ENCODE measurements at regions not wholly inside any gene's neighbourhood (a gene's known extent, or its start where the extent isn't known, plus 50 kb on each side); places are given as distances from the start of the nearest gene placed in this dataset.

GRCh38 chr5:169408731-169409130 lies 107.8 kb upstream of the SLIT3 start:
- H3K4ac ChIP-seq (ENCODE audit: low read depth, low read length), result no peak overlapping the region
- no peak overlapping the region for H3K23ac ChIP-seq (ENCODE audit: low read length)
- no peak overlapping the region for H2BK120ac ChIP-seq (ENCODE audit: insufficient read depth, low read length, poor library complexity)
- H3K36me3 ChIP-seq (ENCODE audit: control insufficient read depth in 1 of 2, insufficient read depth in 2 of 2, low read length in 2 of 2), result no peaks in the 10 kb centered on the region
- no peak overlapping the region for H4K12ac ChIP-seq (ENCODE audit: low read depth, low read length)
- no peak for DNase-seq
- H3K79me2 ChIP-seq (ENCODE audit: control insufficient read depth, insufficient read depth, low read length, poor library complexity), result no peaks in the 10 kb centered on the region
- H2BK5ac ChIP-seq (ENCODE audit: low read depth, low read length, poor library complexity), result no peak overlapping the region
- no peak overlapping the region for H2AFZ ChIP-seq (ENCODE audit: insufficient read depth, low read length, poor library complexity)
- H3K27me3 ChIP-seq (ENCODE audit: insufficient read depth, low read length), result no peaks in the 10 kb centered on the region
- H3K4me3 ChIP-seq (ENCODE audit: low read depth, low read length), result no peak overlapping the region
- H3K4me1 ChIP-seq (ENCODE audit: control insufficient read depth in 1 of 2, insufficient read depth in 2 of 2, low read length in 2 of 2), result no peaks in the 10 kb centered on the region
- H3K27ac ChIP-seq (ENCODE audit: low read depth, low read length), result no peak overlapping the region
- H3K79me1 ChIP-seq (ENCODE audit: low read length), result no peaks in the 10 kb centered on the region
- H3K9ac ChIP-seq (ENCODE audit: low read length), result no peak overlapping the region
- H4K91ac ChIP-seq (ENCODE audit: low read depth, low read length), result no peak overlapping the region
- H3K14ac ChIP-seq (ENCODE audit: low read length), result no peak overlapping the region
- H4K8ac ChIP-seq (ENCODE audit: low read depth, low read length), result no peak overlapping the region
- no peak overlapping the region for H2BK12ac ChIP-seq (ENCODE audit: low read length)
- WGBS (ENCODE audit: extremely low coverage, insufficient coverage, insufficient read length), result no CpG with 5 or more reads among the region's 1 CpG
- no peak overlapping the region for H2AK5ac ChIP-seq (ENCODE audit: low read length)
- H3K4me2 ChIP-seq (ENCODE audit: low read length), result no peak overlapping the region
- no peak overlapping the region for H3K18ac ChIP-seq (ENCODE audit: low read length)
- H3K9me3 ChIP-seq (ENCODE audit: insufficient read depth, low read depth, low read length), result no peaks in the 10 kb centered on the region

- Histone ChIP-seq H3K9ac (ENCODE audit: low read length) (no peak overlapping the region), H4K8ac (ENCODE audit: low read depth, low read length) (no peak overlapping the region), H3K79me1 (ENCODE audit: low read length) (no peaks in the 10 kb centered on the region), H3K14ac (ENCODE audit: low read length) (no peak overlapping the region), H3K23ac (ENCODE audit: low read length) (no peak overlapping the region), H2BK12ac (ENCODE audit: low read length) (no peak overlapping the region), H3K4me1 (ENCODE audit: control insufficient read depth in 1 of 2, insufficient read depth in 2 of 2, low read length in 2 of 2) (no peaks in the 10 kb centered on the region), H4K12ac (ENCODE audit: low read depth, low read length) (no peak overlapping the region), H3K4me3 (ENCODE audit: low read depth, low read length) (no peak overlapping the region), H3K4ac (ENCODE audit: low read depth, low read length) (no peak overlapping the region), H3K4me2 (ENCODE audit: low read length) (no peak overlapping the region), H3K9me3 (ENCODE audit: insufficient read depth, low read depth, low read length) (no peaks in the 10 kb centered on the region), H3K79me2 (ENCODE audit: control insufficient read depth, insufficient read depth, low read length, poor library complexity) (no peaks in the 10 kb centered on the region), H3K36me3 (ENCODE audit: control insufficient read depth in 1 of 2, insufficient read depth in 2 of 2, low read length in 2 of 2) (no peaks in the 10 kb centered on the region), H3K27ac (ENCODE audit: low read depth, low read length) (no peak overlapping the region), H2AK5ac (ENCODE audit: low read length) (no peak overlapping the region), H4K91ac (ENCODE audit: low read depth, low read length) (no peak overlapping the region), H3K18ac (ENCODE audit: low read length) (no peak overlapping the region), H3K27me3 (ENCODE audit: insufficient read depth, low read length) (no peaks in the 10 kb centered on the region), H2BK5ac (ENCODE audit: low read depth, low read length, poor library complexity) (no peak overlapping the region), H2BK120ac (ENCODE audit: insufficient read depth, low read length, poor library complexity) (no peak overlapping the region), H2AFZ (ENCODE audit: insufficient read depth, low read length, poor library complexity) (no peak overlapping the region)
- DNase-seq, result no peak
- no CpG with 5 or more reads among the region's 4 CpGs for whole genome bisulfite sequencing (ENCODE audit: extremely low coverage, insufficient coverage, insufficient read length)
These were observed 107.2 kb upstream of the SLIT3 start for GRCh38 chr5:169408171-169408570.

- no peak overlapping the region for H4K91ac ChIP-seq (ENCODE audit: low read depth, low read length)
- no peak overlapping the region for H3K4me2 ChIP-seq (ENCODE audit: low read length)
- no peak for DNase-seq
- no peak overlapping the region for H3K4me3 ChIP-seq (ENCODE audit: low read depth, low read length)
- no peak overlapping the region for H3K23ac ChIP-seq (ENCODE audit: low read length)
- no peak overlapping the region for H2BK5ac ChIP-seq (ENCODE audit: low read depth, low read length, poor library complexity)
- H3K27me3 ChIP-seq (ENCODE audit: insufficient read depth, low read length), result no peaks in the 10 kb centered on the region
- H2BK120ac ChIP-seq (ENCODE audit: insufficient read depth, low read length, poor library complexity), result no peak overlapping the region
- WGBS (ENCODE audit: extremely low coverage, insufficient coverage, insufficient read length), result no CpG with 5 or more reads among the region's 3 CpGs
- H3K9ac ChIP-seq (ENCODE audit: low read length), result no peak overlapping the region
- H3K18ac ChIP-seq (ENCODE audit: low read length), result no peak overlapping the region
- H3K4me1 ChIP-seq (ENCODE audit: control insufficient read depth in 1 of 2, insufficient read depth in 2 of 2, low read length in 2 of 2), result no peaks in the 10 kb centered on the region
- H3K79me2 ChIP-seq (ENCODE audit: control insufficient read depth, insufficient read depth, low read length, poor library complexity), result no peaks in the 10 kb centered on the region
- no peaks in the 10 kb centered on the region for H3K36me3 ChIP-seq (ENCODE audit: control insufficient read depth in 1 of 2, insufficient read depth in 2 of 2, low read length in 2 of 2)
- no peak overlapping the region for H3K27ac ChIP-seq (ENCODE audit: low read depth, low read length)
- no peak overlapping the region for H4K8ac ChIP-seq (ENCODE audit: low read depth, low read length)
- H3K9me3 ChIP-seq (ENCODE audit: insufficient read depth, low read depth, low read length), result no peaks in the 10 kb centered on the region
- no peak overlapping the region for H2AK5ac ChIP-seq (ENCODE audit: low read length)
- no peak overlapping the region for H2AFZ ChIP-seq (ENCODE audit: insufficient read depth, low read length, poor library complexity)
- H3K79me1 ChIP-seq (ENCODE audit: low read length), result no peaks in the 10 kb centered on the region
- no peak overlapping the region for H2BK12ac ChIP-seq (ENCODE audit: low read length)
- no peak overlapping the region for H3K4ac ChIP-seq (ENCODE audit: low read depth, low read length)
- H3K14ac ChIP-seq (ENCODE audit: low read length), result no peak overlapping the region
- H4K12ac ChIP-seq (ENCODE audit: low read depth, low read length), result no peak overlapping the region
These were observed 103.3 kb upstream of the SLIT3 start for GRCh38 chr5:169404223-169404622.

GRCh38 chr5:169398515-169398914 lies 97.6 kb upstream of the SLIT3 start:
- no peak overlapping the region for H2BK120ac ChIP-seq (ENCODE audit: insufficient read depth, low read length, poor library complexity)
- H3K79me2 ChIP-seq (ENCODE audit: control insufficient read depth, insufficient read depth, low read length, poor library complexity), result no peaks in the 10 kb centered on the region
- H3K27me3 ChIP-seq (ENCODE audit: insufficient read depth, low read length), result no peaks in the 10 kb centered on the region
- H3K18ac ChIP-seq (ENCODE audit: low read length), result no peak overlapping the region
- H3K14ac ChIP-seq (ENCODE audit: low read length), result no peak overlapping the region
- H4K91ac ChIP-seq (ENCODE audit: low read depth, low read length), result no peak overlapping the region
- H3K9ac ChIP-seq (ENCODE audit: low read length), result no peak overlapping the region
- H2AFZ ChIP-seq (ENCODE audit: insufficient read depth, low read length, poor library complexity), result no peak overlapping the region
- H3K36me3 ChIP-seq (ENCODE audit: control insufficient read depth in 1 of 2, insufficient read depth in 2 of 2, low read length in 2 of 2), result no peaks in the 10 kb centered on the region
- H3K9me3 ChIP-seq (ENCODE audit: insufficient read depth, low read depth, low read length), result no peaks in the 10 kb centered on the region
- no peaks in the 10 kb centered on the region for H3K4me1 ChIP-seq (ENCODE audit: control insufficient read depth in 1 of 2, insufficient read depth in 2 of 2, low read length in 2 of 2)
- no peak overlapping the region for H3K23ac ChIP-seq (ENCODE audit: low read length)
- no peak overlapping the region for H3K4me3 ChIP-seq (ENCODE audit: low read depth, low read length)
- H3K27ac ChIP-seq (ENCODE audit: low read depth, low read length), result no peak overlapping the region
- H3K79me1 ChIP-seq (ENCODE audit: low read length), result no peaks in the 10 kb centered on the region
- H3K4me2 ChIP-seq (ENCODE audit: low read length), result no peak overlapping the region
- DNase-seq, result no peak
- no peak overlapping the region for H2AK5ac ChIP-seq (ENCODE audit: low read length)
- no peak overlapping the region for H2BK12ac ChIP-seq (ENCODE audit: low read length)
- H2BK5ac ChIP-seq (ENCODE audit: low read depth, low read length, poor library complexity), result no peak overlapping the region
- H3K4ac ChIP-seq (ENCODE audit: low read depth, low read length), result no peak overlapping the region
- WGBS (ENCODE audit: extremely low coverage, insufficient coverage, insufficient read length), result no CpG with 5 or more reads among the region's 1 CpG
- H4K12ac ChIP-seq (ENCODE audit: low read depth, low read length), result no peak overlapping the region
- H4K8ac ChIP-seq (ENCODE audit: low read depth, low read length), result no peak overlapping the region
